ENCODE measurements at regions not wholly inside any gene's neighbourhood (a gene's known extent, or its start where the extent isn't known, plus 50 kb on each side); places are given as distances from the start of the nearest gene placed in this dataset.

DNA sequence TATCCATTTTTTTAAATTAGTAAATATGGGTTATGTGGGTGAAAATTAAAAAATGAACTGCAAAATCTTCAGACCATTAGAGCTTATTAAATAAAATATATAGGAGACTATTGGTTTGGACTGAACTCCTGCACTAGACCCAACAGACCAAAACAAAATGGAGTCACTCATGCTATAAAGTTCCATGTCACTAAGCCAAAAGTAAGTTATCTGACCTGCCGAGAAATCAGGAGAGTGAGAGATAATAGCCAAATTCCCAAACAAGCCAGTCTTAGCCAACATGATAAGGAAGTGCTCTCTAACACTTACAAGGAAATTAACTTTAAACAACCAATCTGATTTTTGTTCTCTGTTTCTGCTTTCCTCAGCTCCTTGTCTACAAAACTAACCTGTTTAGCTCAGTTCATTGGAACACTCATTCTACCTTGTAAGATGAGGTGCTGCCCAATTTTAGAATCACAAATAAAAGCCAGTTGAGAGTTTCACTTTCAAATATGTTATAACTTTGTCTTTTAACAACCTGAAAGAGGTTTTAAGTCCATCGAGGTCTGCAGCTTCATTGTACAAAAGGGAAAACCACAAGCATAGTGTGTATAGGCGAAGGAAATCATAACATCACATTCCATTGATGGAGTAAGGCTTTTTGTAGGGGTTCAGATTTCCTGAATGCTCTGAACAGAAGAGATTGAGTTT lies 220.5 kb downstream of the TENT5A start:
- ChIA-PET POLR2A (no interaction called here), CTCF (no interaction called here)
- TF ChIP-seq ZBTB17 (tag by site-specific recombination; IDR thresholded peaks at IDR 0.05) = no peak
- TF ChIP-seq ZNF777 (tag by site-specific recombination; IDR thresholded peaks at IDR 0.05; ENCODE audit: borderline replicate concordance) = no peak
- no peak for TF ChIP-seq ZSCAN23 (tag by site-specific recombination; IDR thresholded peaks at IDR 0.05)
- no peak for TF ChIP-seq SP3 (tag by site-specific recombination; IDR thresholded peaks at IDR 0.05)
- TF ChIP-seq ZNF664 (tag by site-specific recombination; IDR thresholded peaks at IDR 0.05) = no peak
- TF ChIP-seq, protein P1, sequence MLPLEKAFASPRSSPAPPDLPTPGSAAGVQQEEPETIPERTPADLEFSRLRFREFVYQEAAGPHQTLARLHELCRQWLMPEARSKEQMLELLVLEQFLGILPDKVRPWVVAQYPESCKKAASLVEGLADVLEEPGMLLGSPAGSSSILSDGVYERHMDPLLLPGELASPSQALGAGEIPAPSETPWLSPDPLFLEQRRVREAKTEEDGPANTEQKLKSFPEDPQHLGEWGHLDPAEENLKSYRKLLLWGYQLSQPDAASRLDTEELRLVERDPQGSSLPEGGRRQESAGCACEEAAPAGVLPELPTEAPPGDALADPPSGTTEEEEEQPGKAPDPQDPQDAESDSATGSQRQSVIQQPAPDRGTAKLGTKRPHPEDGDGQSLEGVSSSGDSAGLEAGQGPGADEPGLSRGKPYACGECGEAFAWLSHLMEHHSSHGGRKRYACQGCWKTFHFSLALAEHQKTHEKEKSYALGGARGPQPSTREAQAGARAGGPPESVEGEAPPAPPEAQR (tag by site-specific recombination; IDR thresholded peaks at IDR 0.05) = no peak
- TF ChIP-seq, protein P2, sequence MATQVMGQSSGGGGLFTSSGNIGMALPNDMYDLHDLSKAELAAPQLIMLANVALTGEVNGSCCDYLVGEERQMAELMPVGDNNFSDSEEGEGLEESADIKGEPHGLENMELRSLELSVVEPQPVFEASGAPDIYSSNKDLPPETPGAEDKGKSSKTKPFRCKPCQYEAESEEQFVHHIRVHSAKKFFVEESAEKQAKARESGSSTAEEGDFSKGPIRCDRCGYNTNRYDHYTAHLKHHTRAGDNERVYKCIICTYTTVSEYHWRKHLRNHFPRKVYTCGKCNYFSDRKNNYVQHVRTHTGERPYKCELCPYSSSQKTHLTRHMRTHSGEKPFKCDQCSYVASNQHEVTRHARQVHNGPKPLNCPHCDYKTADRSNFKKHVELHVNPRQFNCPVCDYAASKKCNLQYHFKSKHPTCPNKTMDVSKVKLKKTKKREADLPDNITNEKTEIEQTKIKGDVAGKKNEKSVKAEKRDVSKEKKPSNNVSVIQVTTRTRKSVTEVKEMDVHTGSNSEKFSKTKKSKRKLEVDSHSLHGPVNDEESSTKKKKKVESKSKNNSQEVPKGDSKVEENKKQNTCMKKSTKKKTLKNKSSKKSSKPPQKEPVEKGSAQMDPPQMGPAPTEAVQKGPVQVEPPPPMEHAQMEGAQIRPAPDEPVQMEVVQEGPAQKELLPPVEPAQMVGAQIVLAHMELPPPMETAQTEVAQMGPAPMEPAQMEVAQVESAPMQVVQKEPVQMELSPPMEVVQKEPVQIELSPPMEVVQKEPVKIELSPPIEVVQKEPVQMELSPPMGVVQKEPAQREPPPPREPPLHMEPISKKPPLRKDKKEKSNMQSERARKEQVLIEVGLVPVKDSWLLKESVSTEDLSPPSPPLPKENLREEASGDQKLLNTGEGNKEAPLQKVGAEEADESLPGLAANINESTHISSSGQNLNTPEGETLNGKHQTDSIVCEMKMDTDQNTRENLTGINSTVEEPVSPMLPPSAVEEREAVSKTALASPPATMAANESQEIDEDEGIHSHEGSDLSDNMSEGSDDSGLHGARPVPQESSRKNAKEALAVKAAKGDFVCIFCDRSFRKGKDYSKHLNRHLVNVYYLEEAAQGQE (tag by site-specific recombination; IDR thresholded peaks at IDR 0.05) = no peak
- TF ChIP-seq ZNF555 (tag by site-specific recombination; conservative IDR thresholded peaks at IDR 0.05) = no peak
- TF ChIP-seq ATF2 (tag by site-specific recombination; IDR thresholded peaks at IDR 0.05; ENCODE audit: low read depth) = no peak
- H3K36me3 ChIP-seq (ENCODE audit: control insufficient read depth in 2 of 2, insufficient read depth in 1 of 2, low read length in 2 of 2) = no peaks in the 10 kb centered on the region
- H3K4me1 ChIP-seq (ENCODE audit: control insufficient read depth, insufficient read depth, low read length) = no peaks in the 10 kb centered on the region
- H3K9me3 ChIP-seq (ENCODE audit: control insufficient read depth, insufficient read depth, low read depth, low read length) = no peaks in the 10 kb centered on the region
- H3K27ac ChIP-seq (ENCODE audit: extremely low read depth, low read depth, low read length) = no peak overlapping the region
- no peak overlapping the region for H3K4me3 ChIP-seq (ENCODE audit: low read depth, low read length)

DNA sequence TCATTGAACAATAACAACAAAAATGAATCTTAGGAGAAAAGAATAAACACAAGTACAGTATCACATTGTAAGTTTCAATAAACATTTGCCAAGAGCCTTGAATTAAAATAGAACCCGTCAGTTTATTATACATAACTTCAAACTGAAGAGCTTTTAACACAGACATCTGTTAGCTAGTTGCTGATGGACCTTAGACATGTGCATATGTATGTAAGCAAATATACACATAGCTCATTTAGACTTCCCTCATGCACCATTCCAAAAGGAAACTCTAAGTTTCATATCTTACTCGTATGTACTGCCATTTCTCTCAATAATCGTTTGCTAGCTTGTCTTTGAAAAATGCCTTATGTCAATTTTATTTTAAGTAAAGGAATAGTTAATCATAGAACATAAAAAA lies 235.0 kb downstream of the TENT5A start:
- Histone ChIP-seq H3K9me3 (ENCODE audit: control insufficient read depth, insufficient read depth, low read depth, low read length) (no peaks in the 10 kb centered on the region), H3K36me3 (ENCODE audit: control insufficient read depth in 2 of 2, insufficient read depth in 1 of 2, low read length in 2 of 2) (no peaks in the 10 kb centered on the region), H3K4me1 (ENCODE audit: control insufficient read depth, insufficient read depth, low read length) (no peaks in the 10 kb centered on the region), H3K27ac (ENCODE audit: extremely low read depth, low read depth, low read length) (no peak overlapping the region), H3K4me3 (ENCODE audit: low read depth, low read length) (no peak overlapping the region)
- ChIA-PET POLR2A (no interaction called here), CTCF (interaction anchor here (0.6 kb wide), 1 partner anchor 408 kb away, joined by 3 read pairs; no protein-coding TSS in a partner anchor)
- TF ChIP-seq HOXA7 (CRISPR knock-in tag; IDR thresholded peaks at IDR 0.05; ENCODE audit: borderline replicate concordance) (no peak), INSM2 (tag by site-specific recombination; IDR thresholded peaks at IDR 0.05) (no peak), ZNF670 (tag by site-specific recombination; IDR thresholded peaks at IDR 0.05; ENCODE audit: low read depth) (no peak)
- TF ChIP-seq, protein P3, sequence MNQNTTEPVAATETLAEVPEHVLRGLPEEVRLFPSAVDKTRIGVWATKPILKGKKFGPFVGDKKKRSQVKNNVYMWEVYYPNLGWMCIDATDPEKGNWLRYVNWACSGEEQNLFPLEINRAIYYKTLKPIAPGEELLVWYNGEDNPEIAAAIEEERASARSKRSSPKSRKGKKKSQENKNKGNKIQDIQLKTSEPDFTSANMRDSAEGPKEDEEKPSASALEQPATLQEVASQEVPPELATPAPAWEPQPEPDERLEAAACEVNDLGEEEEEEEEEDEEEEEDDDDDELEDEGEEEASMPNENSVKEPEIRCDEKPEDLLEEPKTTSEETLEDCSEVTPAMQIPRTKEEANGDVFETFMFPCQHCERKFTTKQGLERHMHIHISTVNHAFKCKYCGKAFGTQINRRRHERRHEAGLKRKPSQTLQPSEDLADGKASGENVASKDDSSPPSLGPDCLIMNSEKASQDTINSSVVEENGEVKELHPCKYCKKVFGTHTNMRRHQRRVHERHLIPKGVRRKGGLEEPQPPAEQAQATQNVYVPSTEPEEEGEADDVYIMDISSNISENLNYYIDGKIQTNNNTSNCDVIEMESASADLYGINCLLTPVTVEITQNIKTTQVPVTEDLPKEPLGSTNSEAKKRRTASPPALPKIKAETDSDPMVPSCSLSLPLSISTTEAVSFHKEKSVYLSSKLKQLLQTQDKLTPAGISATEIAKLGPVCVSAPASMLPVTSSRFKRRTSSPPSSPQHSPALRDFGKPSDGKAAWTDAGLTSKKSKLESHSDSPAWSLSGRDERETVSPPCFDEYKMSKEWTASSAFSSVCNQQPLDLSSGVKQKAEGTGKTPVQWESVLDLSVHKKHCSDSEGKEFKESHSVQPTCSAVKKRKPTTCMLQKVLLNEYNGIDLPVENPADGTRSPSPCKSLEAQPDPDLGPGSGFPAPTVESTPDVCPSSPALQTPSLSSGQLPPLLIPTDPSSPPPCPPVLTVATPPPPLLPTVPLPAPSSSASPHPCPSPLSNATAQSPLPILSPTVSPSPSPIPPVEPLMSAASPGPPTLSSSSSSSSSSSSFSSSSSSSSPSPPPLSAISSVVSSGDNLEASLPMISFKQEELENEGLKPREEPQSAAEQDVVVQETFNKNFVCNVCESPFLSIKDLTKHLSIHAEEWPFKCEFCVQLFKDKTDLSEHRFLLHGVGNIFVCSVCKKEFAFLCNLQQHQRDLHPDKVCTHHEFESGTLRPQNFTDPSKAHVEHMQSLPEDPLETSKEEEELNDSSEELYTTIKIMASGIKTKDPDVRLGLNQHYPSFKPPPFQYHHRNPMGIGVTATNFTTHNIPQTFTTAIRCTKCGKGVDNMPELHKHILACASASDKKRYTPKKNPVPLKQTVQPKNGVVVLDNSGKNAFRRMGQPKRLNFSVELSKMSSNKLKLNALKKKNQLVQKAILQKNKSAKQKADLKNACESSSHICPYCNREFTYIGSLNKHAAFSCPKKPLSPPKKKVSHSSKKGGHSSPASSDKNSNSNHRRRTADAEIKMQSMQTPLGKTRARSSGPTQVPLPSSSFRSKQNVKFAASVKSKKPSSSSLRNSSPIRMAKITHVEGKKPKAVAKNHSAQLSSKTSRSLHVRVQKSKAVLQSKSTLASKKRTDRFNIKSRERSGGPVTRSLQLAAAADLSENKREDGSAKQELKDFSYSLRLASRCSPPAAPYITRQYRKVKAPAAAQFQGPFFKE (tag by site-specific recombination; IDR thresholded peaks at IDR 0.05; ENCODE audit: borderline replicate concordance) = no peak
